Panc1 (cell line): ENCODE measurements at regions not wholly inside any gene's neighbourhood (a gene's known extent, or its start where the extent isn't known, plus 50 kb on each side); places are given as distances from the start of the nearest gene placed in this dataset.

ENCODE experiments used
- ATAC-seq: fragments of 200-7000 bp; cut with Tn5 transposase; 2 replicates; pipeline ENCODE4 v1.9.1; 2020; ENCODE audit warnings: mild to moderate bottlenecking, moderate library complexity
- BruUV-seq: library from RNA; stranded (reverse); fragments of 400-500 nt; replicated peaks from 2 replicates; lab custom pipeline; 2021; lab: Mats Ljungman, UMichigan
- CTCF ChIA-PET: fragments of 300-600 bp; sonication (Branson Sonifier 250); formaldehyde crosslinking; loops from one replicate; lab custom pipeline; 2022; ENCODE audit warnings: antibody characterized with exemption; lab: Charles Lee
- POLR2A ChIA-PET: fragments of 300-600 bp; sonication (Branson Sonifier 250); formaldehyde crosslinking; loops from one replicate; lab custom pipeline; 2022; ENCODE audit warnings: antibody characterized with exemption; lab: Charles Lee
- DNase-seq: peaks from one replicate; pipeline ENCODE4 v3.0.0-alpha.2; 2010; ENCODE audit warnings: low read depth, low spot score
- H3K27ac ChIP-seq: 2 replicates; pipeline ENCODE4 v1.5.1; 2011; ENCODE audit warnings: mild to moderate bottlenecking, low read length, inconsistent platforms
- H3K27me3 ChIP-seq: fragments of 200-500 bp; sonication (Bioruptor generic); 2 replicates; pipeline ENCODE4 v1.6.0; 2014; ENCODE audit warnings: low read length, inconsistent platforms; ENCODE audit not compliant: control insufficient read depth, insufficient read depth
- H3K36me3 ChIP-seq: fragments of 200-500 bp; sonication (Bioruptor generic); 2 replicates; pipeline ENCODE4 v1.5.1; 2014; ENCODE audit warnings: inconsistent platforms, mild to moderate bottlenecking, low read length, moderate library complexity; ENCODE audit not compliant: control insufficient read depth, insufficient read depth
- H3K4me1 ChIP-seq: 2 replicates; pipeline ENCODE4 v1.5.1; 2011; ENCODE audit warnings: inconsistent platforms, mild to moderate bottlenecking, low read length, moderate library complexity; ENCODE audit not compliant: control insufficient read depth, insufficient read depth
- H3K4me3 ChIP-seq, 2 experiments: 2 replicates each; pipeline ENCODE4 v1.5.1; 2011 to 2012; ENCODE audit warnings: low read depth in 2 of 2, low read length in 2 of 2, mild to moderate bottlenecking in 2 of 2, inconsistent platforms in 1 of 2, moderate library complexity in 1 of 2
- H3K9me3 ChIP-seq: fragments of 200-500 bp; sonication (Bioruptor generic); 2 replicates; pipeline ENCODE4 v1.5.1; 2014; ENCODE audit warnings: low read depth, mild to moderate bottlenecking, inconsistent platforms, low read length, moderate library complexity; ENCODE audit not compliant: control insufficient read depth, insufficient read depth
- CTCF ChIP-seq: fragments of 450-650 bp; IDR thresholded peaks from 2 replicates; pipeline ENCODE4 v1.5.1; 2017; ENCODE audit warnings: mild to moderate bottlenecking
- POLR2AphosphoS5 ChIP-seq: IDR thresholded peaks from 2 replicates; pipeline ENCODE4 v1.6.1; 2012; ENCODE audit warnings: mild to moderate bottlenecking, low read depth, low read length, moderate library complexity
- REST ChIP-seq, 2 experiments: IDR thresholded peaks; 2 replicates each; pipeline ENCODE4 v1.6.1; 2011 to 2012; ENCODE audit warnings: low read depth in 2 of 2, control low read depth in 1 of 2, low read length in 1 of 2, mild to moderate bottlenecking in 1 of 2, moderate library complexity in 1 of 2; ENCODE audit not compliant: insufficient read depth in 1 of 2
- SIN3A ChIP-seq: IDR thresholded peaks from 2 replicates; pipeline ENCODE4 v1.6.1; 2012; ENCODE audit warnings: low read depth, mild to moderate bottlenecking, low read length, moderate library complexity, borderline replicate concordance; ENCODE audit not compliant: insufficient read depth
- TCF7L2 ChIP-seq: IDR thresholded peaks from 2 replicates; pipeline ENCODE4 v1.6.1; 2011; ENCODE audit warnings: mild to moderate bottlenecking, low read depth, low read length, inconsistent platforms
- in situ Hi-C: cut with HindIII; loops from 2 replicates; pipeline ENCODE4 v1.10.0; 2016; ENCODE audit warnings: low sequenced_read_pairs, low pct_unique_long_range_greater_than_20kb
- intact Hi-C: fragments of 100-400 bp; cut with micrococcal nuclease; formaldehyde crosslinking; loops from one replicate; pipeline ENCODE4 v1.10.0; 2022; ENCODE audit not compliant: unreplicated experiment

- no TSS peak for BruUV-seq
- ChIA-PET POLR2A (no interaction called here), CTCF (no interaction called here)
- in situ Hi-C loops (no loop called here), intact Hi-C loops (no loop called here)
- peaks cover 6% of the 10 kb centered on the region; the same call in 1 of the 2 replicates for H3K27me3 ChIP-seq
- DNase-seq (no peak), ATAC-seq (no peak)
- H3K27ac ChIP-seq: no peak overlapping the region
- TF ChIP-seq CTCF: no peak
- TF ChIP-seq SIN3A: no peak
- no peak for TF ChIP-seq POLR2AphosphoS5
- no peak for TF ChIP-seq REST (IDR thresholded peaks at IDR 0.05; ENCODE audit: insufficient read depth in 1 of 2, low read depth in 2 of 2, low read length in 1 of 2)
- TF ChIP-seq TCF7L2: no peak
- no peaks in the 10 kb centered on the region for H3K9me3 ChIP-seq
- H3K4me1 ChIP-seq: no peaks in the 10 kb centered on the region
- no peaks in the 10 kb centered on the region for H3K36me3 ChIP-seq
- no peak overlapping the region for H3K4me3 ChIP-seq
Measured at GRCh38 chr1:5478156-5478695, 514.0 kb downstream of the NPHP4 start.

GRCh38 chr1:5477716-5478115, 514.5 kb downstream of the NPHP4 start:
- ChIA-PET CTCF (no interaction called here), POLR2A (no interaction called here)
- no peak for TF ChIP-seq CTCF
- no peak for TF ChIP-seq SIN3A
- no peak for TF ChIP-seq POLR2AphosphoS5
- no peak for TF ChIP-seq REST (IDR thresholded peaks at IDR 0.05; ENCODE audit: insufficient read depth in 1 of 2, low read depth in 2 of 2, low read length in 1 of 2)
- no peak for TF ChIP-seq TCF7L2
- no peak for ATAC-seq
- no peak for DNase-seq
- Histone ChIP-seq H3K36me3 (no peaks in the 10 kb centered on the region), H3K4me1 (no peaks in the 10 kb centered on the region), H3K9me3 (no peaks in the 10 kb centered on the region), H3K4me3 (no peak overlapping the region), H3K27me3 (peaks cover 6% of the 10 kb centered on the region; the same call in 1 of the 2 replicates), H3K27ac (no peak overlapping the region)
- no TSS peak for BruUV-seq
- in situ Hi-C loops: no loop called here
- intact Hi-C loops: no loop called here
